Sigmoid colon (tissue), 6 donors: ENCODE measurements at regions not wholly inside any gene's neighbourhood (a gene's known extent, or its start where the extent isn't known, plus 50 kb on each side); places are given as distances from the start of the nearest gene placed in this dataset.

Source experiments
- DNase-seq: peaks from one replicate; pipeline ENCODE4 v3.0.0-alpha.2; 2019
- H3K27ac ChIP-seq, 4 donors: fragments of 200-600 bp; sonication (generic); one replicate each; pipeline ENCODE4 v1.5.1; 2016 to 2019; ENCODE audit warnings: mild to moderate bottlenecking in 1 of 4
- H3K27me3 ChIP-seq, 3 donors: fragments of 200-600 bp; sonication (generic); one replicate each; pipeline ENCODE4 v1.5.1; 2019; ENCODE audit warnings: mild to moderate bottlenecking in 1 of 3
- H3K36me3 ChIP-seq, 4 donors: fragments of 200-600 bp; sonication (generic); one replicate each; pipeline ENCODE4 v1.5.1; 2016 to 2019
- H3K4me1 ChIP-seq, 4 donors: fragments of 200-600 bp; sonication (generic); one replicate each; pipeline ENCODE4 v1.5.1; 2017 to 2019
- H3K4me3 ChIP-seq, 4 donors: fragments of 200-600 bp; sonication (generic); one replicate each; pipeline ENCODE4 v1.5.1; 2017 to 2019; ENCODE audit warnings: mild to moderate bottlenecking in 2 of 4, moderate library complexity in 1 of 4
- H3K9me3 ChIP-seq, 4 donors: fragments of 200-600 bp in 3 of 4; sonication (generic) in 3 of 4; one replicate each; pipeline versions ENCODE4 v1.5.1 to v1.6.1; 2013 to 2019
- CTCF ChIP-seq, 4 experiments: fragments of 450-650 bp in 3 of 4; fragments of 200-600 bp in 1 of 4; IDR thresholded peaks; one replicate each; pipeline ENCODE4 v1.5.1; 2016 to 2019; ENCODE audit warnings: antibody characterized with exemption in 4 of 4, mild to moderate bottlenecking in 3 of 4, moderate library complexity in 2 of 4
- EP300 ChIP-seq, 4 donors: sonication (generic); formaldehyde crosslinking; IDR thresholded peaks; one replicate each; pipeline ENCODE4 v1.6.1; 2017; ENCODE audit warnings: antibody characterized with exemption in 4 of 4
- POLR2A ChIP-seq, 2 donors: fragments of 450-650 bp; IDR thresholded peaks; one replicate each; pipeline ENCODE4 v1.6.1; 2016; ENCODE audit warnings: antibody characterized with exemption in 2 of 2, mild to moderate bottlenecking in 2 of 2, moderate library complexity in 2 of 2
- POLR2AphosphoS5 ChIP-seq, 4 donors: sonication (generic); formaldehyde crosslinking; IDR thresholded peaks; one replicate each; pipeline ENCODE4 v1.6.1; 2017; ENCODE audit warnings: antibody characterized with exemption in 4 of 4
- WGBS, 2 donors: extraction: QIAGEN DNeasy Blood & Tissue Kit; methylation state at CpG; one replicate each; pipeline ENCODE4 v1.1.7; 2013; 5-methylcytosine and 5-hydroxymethylcytosine counted together
- intact Hi-C: fragments of 100-400 bp; cut with DNase I; formaldehyde crosslinking; loops from one replicate; pipeline ENCODE4 v1.15.1; 2023
- donor health status: healthy with polysubstance abuse.
- donor health status: healthy.

- no peaks in the 10 kb centered on the region for H3K36me3 ChIP-seq
- H3K9me3 ChIP-seq: no peaks in the 10 kb centered on the region
- no peak for DNase-seq
- intact Hi-C loops: no loop called here
- no peaks in the 10 kb centered on the region for H3K27me3 ChIP-seq
- TF ChIP-seq CTCF (IDR thresholded peaks at IDR 0.05) (no peak), POLR2AphosphoS5 (IDR thresholded peaks at IDR 0.05) (no peak), POLR2A (IDR thresholded peaks at IDR 0.05) (no peak), EP300 (IDR thresholded peaks at IDR 0.05) (no peak)
- H3K27ac ChIP-seq: no peak overlapping the region
- WGBS, 2 donors: 96 to 100% methylated on average over 1 of the region's 1 CpG
- H3K4me1 ChIP-seq: peaks cover 0 to 3% (median 0%) of the 10 kb centered on the region in 4 donors
- H3K4me3 ChIP-seq: no peak overlapping the region
Observed at GRCh38 chr5:116372931-116373597, 201.6 kb downstream of the SEMA6A start.

- no peaks in the 10 kb centered on the region for H3K9me3 ChIP-seq
- no peak for DNase-seq
- intact Hi-C loops: no loop called here
- H3K4me3 ChIP-seq: no peak overlapping the region
- H3K36me3 ChIP-seq: no peaks in the 10 kb centered on the region
- H3K4me1 ChIP-seq: peaks cover 0 to 3% (median 0%) of the 10 kb centered on the region in 4 donors
- H3K27me3 ChIP-seq: no peaks in the 10 kb centered on the region
- no peak for TF ChIP-seq POLR2A (IDR thresholded peaks at IDR 0.05)
- peak in 1 of 4 donors; percentile 9 for TF ChIP-seq POLR2AphosphoS5 (IDR thresholded peaks at IDR 0.05)
- H3K27ac ChIP-seq: peak overlapping the region in 1 of 4 donors; percentile 50
Observed at GRCh38 chr5:116371935-116372334, 202.7 kb downstream of the SEMA6A start.

GRCh38 chr5:116371431-116371830 lies 203.2 kb downstream of the SEMA6A start:
- H3K27ac ChIP-seq: peak overlapping the region in 2 of 4 donors; percentile 20 to 50

GRCh38 chr5:116370886-116371285 lies 203.7 kb downstream of the SEMA6A start:
- H3K27me3 ChIP-seq: no peaks in the 10 kb centered on the region
- DNase-seq: no peak
- no peaks in the 10 kb centered on the region for H3K9me3 ChIP-seq
- TF ChIP-seq POLR2A (IDR thresholded peaks at IDR 0.05) (no peak), POLR2AphosphoS5 (IDR thresholded peaks at IDR 0.05) (peak in 1 of 4 donors; percentile 22)
- no peaks in the 10 kb centered on the region for H3K36me3 ChIP-seq
- no peak overlapping the region for H3K4me3 ChIP-seq
- intact Hi-C loops: no loop called here
- 30 to 40% methylated on average over 2 of the region's 2 CpGs for WGBS, 2 donors
- H3K4me1 ChIP-seq: peaks cover 0 to 3% (median 0%) of the 10 kb centered on the region in 4 donors
- peak overlapping the region in 2 of 4 donors; percentile 20 to 50 for H3K27ac ChIP-seq

More at GRCh38 chr5:116371431-116371830, 203.2 kb downstream of the SEMA6A start:
- Histone ChIP-seq H3K4me3 (no peak overlapping the region), H3K36me3 (no peaks in the 10 kb centered on the region), H3K27me3 (no peaks in the 10 kb centered on the region), H3K9me3 (no peaks in the 10 kb centered on the region), H3K4me1 (peaks cover 0 to 3% (median 0%) of the 10 kb centered on the region in 4 donors)
- WGBS, 2 donors: 20 to 46% methylated on average over 2 of the region's 2 CpGs
- DNase-seq: no peak
- no peak for TF ChIP-seq POLR2AphosphoS5 (IDR thresholded peaks at IDR 0.05)
- no peak for TF ChIP-seq EP300 (IDR thresholded peaks at IDR 0.05)
- no peak for TF ChIP-seq CTCF (IDR thresholded peaks at IDR 0.05)
- TF ChIP-seq POLR2A (IDR thresholded peaks at IDR 0.05): no peak
- intact Hi-C loops: no loop called here

GRCh38 chr5:116370149-116370548 lies 204.5 kb downstream of the SEMA6A start:
- WGBS, 2 donors: 82 to 91% methylated on average over 4 of the region's 4 CpGs

More at GRCh38 chr5:116370149-116370548, 204.5 kb downstream of the SEMA6A start:
- Histone ChIP-seq H3K4me1 (peaks cover 0 to 3% (median 0%) of the 10 kb centered on the region in 4 donors), H3K27ac (no peak overlapping the region), H3K4me3 (no peak overlapping the region), H3K36me3 (no peaks in the 10 kb centered on the region), H3K9me3 (no peaks in the 10 kb centered on the region), H3K27me3 (no peaks in the 10 kb centered on the region)
- intact Hi-C loops: no loop called here
- DNase-seq: no peak
- TF ChIP-seq POLR2A (IDR thresholded peaks at IDR 0.05) (no peak), EP300 (IDR thresholded peaks at IDR 0.05) (no peak), CTCF (IDR thresholded peaks at IDR 0.05) (no peak), POLR2AphosphoS5 (IDR thresholded peaks at IDR 0.05) (no peak)
